ENCODE measurements at regions not wholly inside any gene's neighbourhood (a gene's known extent, or its start where the extent isn't known, plus 50 kb on each side); places are given as distances from the start of the nearest gene placed in this dataset.

DNA sequence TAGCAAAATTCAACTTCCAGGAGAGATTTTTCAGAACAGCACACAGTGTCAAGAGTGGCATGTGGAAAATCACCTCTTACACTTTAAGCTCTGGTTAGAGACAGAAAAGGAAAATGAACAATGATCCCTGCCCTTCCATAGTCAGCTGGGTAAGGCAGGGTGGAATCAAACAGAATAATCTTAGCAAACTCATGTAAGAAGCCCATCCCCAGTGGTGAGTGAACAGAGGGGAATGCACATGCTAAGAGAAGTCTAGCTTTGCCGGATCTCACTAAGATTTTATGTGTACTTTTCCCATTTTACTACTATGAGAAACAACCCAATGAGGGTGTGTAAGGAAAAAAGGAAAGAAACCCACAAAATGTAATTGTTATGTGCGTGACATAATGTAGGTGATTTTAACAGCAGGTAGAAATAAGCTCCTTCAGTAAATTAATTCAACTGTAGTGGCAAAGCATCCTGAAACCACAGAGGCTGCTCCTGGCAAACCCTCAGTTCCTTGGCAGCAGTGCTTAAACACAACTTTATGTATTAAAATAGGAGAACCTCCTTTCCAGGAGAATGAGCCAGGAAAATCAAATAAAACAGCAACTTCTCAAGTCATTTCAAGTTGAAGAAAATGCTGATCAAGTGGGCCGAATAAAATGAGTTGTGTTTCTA lies 366.0 kb upstream of the TRPC7 start:
- peaks cover 7% of the 10 kb centered on the region for H3K36me3 Mint-ChIP-seq (ENCODE audit: low read depth)
- H4K20me1 ChIP-seq (replicated peaks; ENCODE audit: insufficient read depth), result no peaks in the 10 kb centered on the region
- peaks cover 10% of the 10 kb centered on the region; the same call in 1 of the 2 replicates for H3K4me1 ChIP-seq (ENCODE audit: insufficient read depth)
- H3K79me2 ChIP-seq (replicated peaks; ENCODE audit: insufficient read depth), result no peaks in the 10 kb centered on the region
- no peaks in the 10 kb centered on the region for H3K27me3 Mint-ChIP-seq (ENCODE audit: insufficient read depth, low read depth, poor library complexity)
- no peaks in the 10 kb centered on the region for H3F3A ChIP-seq (replicated peaks; ENCODE audit: low read depth)
- peaks cover 18% of the 10 kb centered on the region for H3K4me1 Mint-ChIP-seq
- no peak overlapping the region for H3K27ac Mint-ChIP-seq
- no peak for ATAC-seq
- DNase-seq (ENCODE audit: low spot score), result no peak
- H3K36me3 ChIP-seq (ENCODE audit: insufficient read depth), result no peaks in the 10 kb centered on the region
- no peak overlapping the region for H3K27ac ChIP-seq (ENCODE audit: low read depth)
- no peak overlapping the region for H3K4me3 ChIP-seq
- H3K4me2 ChIP-seq, result no peak overlapping the region
- H3K4me3 Mint-ChIP-seq, result no peak overlapping the region
- H3K9me3 Mint-ChIP-seq, result no peaks in the 10 kb centered on the region; the same call in 1 of the 3 replicates
- peaks cover 6% of the 10 kb centered on the region; the same call in 1 of the 2 replicates for H3K9me2 ChIP-seq (ENCODE audit: insufficient read depth)
- no peaks in the 10 kb centered on the region for H3K27me3 ChIP-seq (ENCODE audit: insufficient read depth)
- no peak overlapping the region for H2AFZ ChIP-seq
- TF ChIP-seq NANOG (IDR thresholded peaks at IDR 0.05; ENCODE audit: borderline replicate concordance) (no peak), STAT1 (IDR thresholded peaks at IDR 0.05; ENCODE audit: unreplicated experiment) (no peak), EZH2phosphoT487 (IDR thresholded peaks at IDR 0.05; ENCODE audit: unreplicated experiment) (no peak), POLR2AphosphoS5 (IDR thresholded peaks at IDR 0.05; ENCODE audit: low read depth) (no peak), EZH2 (IDR thresholded peaks at IDR 0.05; ENCODE audit: low read depth, unreplicated experiment) (no peak), ZNF331 (CRISPR knock-in tag; IDR thresholded peaks at IDR 0.05; ENCODE audit: low read depth) (no peak)
- TF ChIP-seq, protein P1, sequence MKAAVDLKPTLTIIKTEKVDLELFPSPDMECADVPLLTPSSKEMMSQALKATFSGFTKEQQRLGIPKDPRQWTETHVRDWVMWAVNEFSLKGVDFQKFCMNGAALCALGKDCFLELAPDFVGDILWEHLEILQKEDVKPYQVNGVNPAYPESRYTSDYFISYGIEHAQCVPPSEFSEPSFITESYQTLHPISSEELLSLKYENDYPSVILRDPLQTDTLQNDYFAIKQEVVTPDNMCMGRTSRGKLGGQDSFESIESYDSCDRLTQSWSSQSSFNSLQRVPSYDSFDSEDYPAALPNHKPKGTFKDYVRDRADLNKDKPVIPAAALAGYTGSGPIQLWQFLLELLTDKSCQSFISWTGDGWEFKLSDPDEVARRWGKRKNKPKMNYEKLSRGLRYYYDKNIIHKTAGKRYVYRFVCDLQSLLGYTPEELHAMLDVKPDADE (IDR thresholded peaks at IDR 0.05), result no peak
- TF ChIP-seq, protein P2, sequence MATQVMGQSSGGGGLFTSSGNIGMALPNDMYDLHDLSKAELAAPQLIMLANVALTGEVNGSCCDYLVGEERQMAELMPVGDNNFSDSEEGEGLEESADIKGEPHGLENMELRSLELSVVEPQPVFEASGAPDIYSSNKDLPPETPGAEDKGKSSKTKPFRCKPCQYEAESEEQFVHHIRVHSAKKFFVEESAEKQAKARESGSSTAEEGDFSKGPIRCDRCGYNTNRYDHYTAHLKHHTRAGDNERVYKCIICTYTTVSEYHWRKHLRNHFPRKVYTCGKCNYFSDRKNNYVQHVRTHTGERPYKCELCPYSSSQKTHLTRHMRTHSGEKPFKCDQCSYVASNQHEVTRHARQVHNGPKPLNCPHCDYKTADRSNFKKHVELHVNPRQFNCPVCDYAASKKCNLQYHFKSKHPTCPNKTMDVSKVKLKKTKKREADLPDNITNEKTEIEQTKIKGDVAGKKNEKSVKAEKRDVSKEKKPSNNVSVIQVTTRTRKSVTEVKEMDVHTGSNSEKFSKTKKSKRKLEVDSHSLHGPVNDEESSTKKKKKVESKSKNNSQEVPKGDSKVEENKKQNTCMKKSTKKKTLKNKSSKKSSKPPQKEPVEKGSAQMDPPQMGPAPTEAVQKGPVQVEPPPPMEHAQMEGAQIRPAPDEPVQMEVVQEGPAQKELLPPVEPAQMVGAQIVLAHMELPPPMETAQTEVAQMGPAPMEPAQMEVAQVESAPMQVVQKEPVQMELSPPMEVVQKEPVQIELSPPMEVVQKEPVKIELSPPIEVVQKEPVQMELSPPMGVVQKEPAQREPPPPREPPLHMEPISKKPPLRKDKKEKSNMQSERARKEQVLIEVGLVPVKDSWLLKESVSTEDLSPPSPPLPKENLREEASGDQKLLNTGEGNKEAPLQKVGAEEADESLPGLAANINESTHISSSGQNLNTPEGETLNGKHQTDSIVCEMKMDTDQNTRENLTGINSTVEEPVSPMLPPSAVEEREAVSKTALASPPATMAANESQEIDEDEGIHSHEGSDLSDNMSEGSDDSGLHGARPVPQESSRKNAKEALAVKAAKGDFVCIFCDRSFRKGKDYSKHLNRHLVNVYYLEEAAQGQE (IDR thresholded peaks at IDR 0.05; ENCODE audit: unreplicated experiment), result no peak

DNA sequence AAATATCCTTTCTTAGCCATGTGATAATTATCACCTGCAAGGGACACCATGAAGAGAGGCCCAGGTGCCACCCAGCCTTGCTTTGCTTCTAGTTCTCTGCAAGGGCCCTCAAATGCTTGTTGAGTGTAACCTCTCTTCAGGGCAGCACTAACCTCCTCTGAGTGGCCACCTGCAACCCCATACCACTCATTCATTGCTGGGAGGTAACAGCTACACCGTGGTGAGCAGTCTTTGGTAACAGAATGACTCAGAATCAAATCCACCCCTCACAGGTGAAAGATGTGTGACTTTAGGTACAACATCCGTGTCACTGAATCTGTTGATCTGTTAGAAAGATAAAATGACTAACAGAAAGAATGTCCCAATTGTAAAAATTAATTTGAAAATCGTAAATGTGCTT lies 365.1 kb upstream of the TRPC7 start:
- Histone ChIP-seq H3F3A (replicated peaks; ENCODE audit: low read depth) (no peaks in the 10 kb centered on the region), H3K36me3 (ENCODE audit: insufficient read depth) (no peaks in the 10 kb centered on the region), H4K20me1 (replicated peaks; ENCODE audit: insufficient read depth) (no peaks in the 10 kb centered on the region), H3K4me3 (no peak overlapping the region), H3K9me2 (ENCODE audit: insufficient read depth) (peaks cover 13% of the 10 kb centered on the region), H3K27ac (ENCODE audit: low read depth) (no peak overlapping the region), H3K27me3 (ENCODE audit: insufficient read depth) (no peaks in the 10 kb centered on the region), H2AFZ (no peak overlapping the region), H3K79me2 (replicated peaks; ENCODE audit: insufficient read depth) (no peaks in the 10 kb centered on the region), H3K4me2 (no peak overlapping the region), H3K4me1 (ENCODE audit: insufficient read depth) (peaks cover 4% of the 10 kb centered on the region; the same call in 1 of the 2 replicates)
- H3K27ac Mint-ChIP-seq, result no peak overlapping the region
- H3K36me3 Mint-ChIP-seq (ENCODE audit: low read depth), result peaks cover 7% of the 10 kb centered on the region
- H3K27me3 Mint-ChIP-seq (ENCODE audit: insufficient read depth, low read depth, poor library complexity), result no peaks in the 10 kb centered on the region
- no peaks in the 10 kb centered on the region; the same call in 1 of the 3 replicates for H3K9me3 Mint-ChIP-seq
- H3K4me3 Mint-ChIP-seq, result no peak overlapping the region
- no peak for ATAC-seq
- peaks cover 9% of the 10 kb centered on the region; the same call in 2 of the 3 replicates for H3K4me1 Mint-ChIP-seq
- no peak for DNase-seq (ENCODE audit: low spot score)
- no peak for TF ChIP-seq NANOG (IDR thresholded peaks at IDR 0.05; ENCODE audit: borderline replicate concordance)
- TF ChIP-seq, protein P1 (IDR thresholded peaks at IDR 0.05), result no peak
- TF ChIP-seq EZH2 (IDR thresholded peaks at IDR 0.05; ENCODE audit: low read depth, unreplicated experiment), result no peak
- TF ChIP-seq POLR2AphosphoS5 (IDR thresholded peaks at IDR 0.05; ENCODE audit: low read depth), result no peak
- TF ChIP-seq, protein P2 (IDR thresholded peaks at IDR 0.05; ENCODE audit: unreplicated experiment), result no peak
- TF ChIP-seq CREB1 (CRISPR knock-in tag; IDR thresholded peaks at IDR 0.05; ENCODE audit: low read depth), result no peak
- TF ChIP-seq JUNB (IDR thresholded peaks at IDR 0.05; ENCODE audit: unreplicated experiment), result no peak
- TF ChIP-seq ZNF114 (CRISPR knock-in tag; IDR thresholded peaks at IDR 0.05), result no peak
- no peak for TF ChIP-seq ZNF331 (CRISPR knock-in tag; IDR thresholded peaks at IDR 0.05; ENCODE audit: low read depth)
- TF ChIP-seq STAT1 (IDR thresholded peaks at IDR 0.05; ENCODE audit: unreplicated experiment), result no peak
- no peak for TF ChIP-seq EZH2phosphoT487 (IDR thresholded peaks at IDR 0.05; ENCODE audit: unreplicated experiment)

Data from GM23338 (cell line).